DND-41 (cell line): ENCODE measurements at regions not wholly inside any gene's neighbourhood (a gene's known extent, or its start where the extent isn't known, plus 50 kb on each side); places are given as distances from the start of the nearest gene placed in this dataset.
"Not testable (repeated sequence)": the region's sequence is repeated elsewhere in the genome, so short reads cannot be mapped to it uniquely, and the experiment has no call there.

Source experiments
- ATAC-seq: fragments of 200-7000 bp; cut with Tn5 transposase; 3 replicates; pipeline ENCODE4 v1.9.1; 2021; ENCODE audit warnings: low read depth; ENCODE audit not compliant: insufficient read depth
- DNase-seq: peaks from one replicate; pipeline ENCODE4 v3.0.0-alpha.2; 2020
- H2AFZ ChIP-seq: 2 replicates; pipeline ENCODE4 v1.6.0; 2012; ENCODE audit warnings: low read depth, low read length
- H3K27ac ChIP-seq: 2 replicates; pipeline ENCODE4 v1.5.1; 2012; ENCODE audit warnings: low read length, inconsistent platforms
- H3K27me3 ChIP-seq: fragments of 200-600 bp; sonication (generic); 2 replicates; pipeline ENCODE4 v1.6.0; 2012; ENCODE audit warnings: low read length, mild to moderate bottlenecking, inconsistent platforms; ENCODE audit not compliant: insufficient read depth, poor library complexity
- H3K36me3 ChIP-seq: 2 replicates; pipeline ENCODE4 v1.5.1; 2012; ENCODE audit warnings: low read length, inconsistent platforms; ENCODE audit not compliant: insufficient read depth
- H3K4me1 ChIP-seq: 2 replicates; pipeline ENCODE4 v1.5.1; 2012; ENCODE audit warnings: mild to moderate bottlenecking, low read length; ENCODE audit not compliant: insufficient read depth
- H3K4me2 ChIP-seq: 2 replicates; pipeline ENCODE4 v1.6.0; 2012; ENCODE audit warnings: mild to moderate bottlenecking, moderate library complexity, low read length, inconsistent platforms; ENCODE audit not compliant: insufficient read depth
- H3K4me3 ChIP-seq, 2 experiments: fragments of 200-600 bp in 1 of 2; shearing (Covaris generic) in 1 of 2; 2 replicates each; pipeline ENCODE4 v1.5.1; 2012 to 2016; ENCODE audit warnings: inconsistent platforms in 2 of 2, low read length in 2 of 2, mild to moderate bottlenecking in 2 of 2, low read depth in 1 of 2, moderate library complexity in 1 of 2
- H3K79me2 ChIP-seq: 2 replicates; pipeline ENCODE4 v1.6.0; 2012; ENCODE audit warnings: low read length, inconsistent platforms; ENCODE audit not compliant: insufficient read depth
- H3K9ac ChIP-seq: 2 replicates; pipeline ENCODE4 v1.6.0; 2012; ENCODE audit warnings: low read depth, mild to moderate bottlenecking, inconsistent platforms, low read length, moderate library complexity
- H3K9me3 ChIP-seq: 2 replicates; pipeline ENCODE4 v1.5.1; 2012; ENCODE audit warnings: low read length, moderate library complexity, mild to moderate bottlenecking, inconsistent platforms; ENCODE audit not compliant: insufficient read depth, severe bottlenecking
- H4K20me1 ChIP-seq: 2 replicates; pipeline ENCODE4 v1.6.0; 2012; ENCODE audit warnings: low read length; ENCODE audit not compliant: insufficient read depth
- CTCF ChIP-seq: IDR thresholded peaks from 2 replicates; pipeline ENCODE4 v1.5.1; 2012; ENCODE audit warnings: borderline replicate concordance, low read length, moderate library complexity, mild to moderate bottlenecking; ENCODE audit not compliant: poor library complexity, severe bottlenecking; ENCODE audit errors: extremely low read depth
- EZH2 ChIP-seq: IDR thresholded peaks from 3 replicates; pipeline ENCODE4 v1.6.1; 2012; ENCODE audit warnings: borderline replicate concordance, low read depth, mild to moderate bottlenecking, moderate library complexity, low read length, inconsistent platforms; ENCODE audit not compliant: severe bottlenecking

- ATAC-seq (no peak), DNase-seq (no peak)
- Histone ChIP-seq H3K79me2 (no peaks in the 10 kb centered on the region), H3K27me3 (no peaks in the 10 kb centered on the region), H3K9me3 (no peaks in the 10 kb centered on the region), H4K20me1 (no peaks in the 10 kb centered on the region), H3K9ac (no peak overlapping the region), H3K4me1 (no peaks in the 10 kb centered on the region), H3K4me2 (no peak overlapping the region), H3K4me3 (no peak overlapping the region), H3K27ac (no peak overlapping the region), H2AFZ (no peak overlapping the region), H3K36me3 (no peaks in the 10 kb centered on the region)
- no peak for TF ChIP-seq EZH2
- TF ChIP-seq CTCF: no peak
Measured at GRCh38 chr5:60060389-60060788, 166.9 kb upstream of the PDE4D start.

GRCh38 chr5:60056191-60056590 is 162.7 kb upstream of the PDE4D start:
- no peak overlapping the region for H2AFZ ChIP-seq
- H3K27ac ChIP-seq: no peak overlapping the region
- H3K4me3 ChIP-seq: no peak overlapping the region
- H3K4me1 ChIP-seq: no peaks in the 10 kb centered on the region
- ATAC-seq (no peak), DNase-seq (no peak)
- no peak overlapping the region for H3K4me2 ChIP-seq
- no peaks in the 10 kb centered on the region for H3K79me2 ChIP-seq
- H3K27me3 ChIP-seq: no peaks in the 10 kb centered on the region
- no peaks in the 10 kb centered on the region for H3K9me3 ChIP-seq
- no peak for TF ChIP-seq EZH2
- TF ChIP-seq CTCF: no peak
- H3K9ac ChIP-seq: no peak overlapping the region
- H3K36me3 ChIP-seq: no peaks in the 10 kb centered on the region
- H4K20me1 ChIP-seq: no peaks in the 10 kb centered on the region

GRCh38 chr5:60055168-60055567 is 161.6 kb upstream of the PDE4D start:
- no peak for DNase-seq
- no peak for TF ChIP-seq CTCF
- no peak for TF ChIP-seq EZH2

GRCh38 chr5:60041996-60042664 is 148.6 kb upstream of the PDE4D start:
- not testable (repeated sequence) for H3K9me3 ChIP-seq, H3K79me2 ChIP-seq, H3K4me1 ChIP-seq, ATAC-seq, DNase-seq, H3K9ac ChIP-seq, H3K4me3 ChIP-seq, H3K27me3 ChIP-seq, H2AFZ ChIP-seq, H3K4me2 ChIP-seq, H3K27ac ChIP-seq, H3K36me3 ChIP-seq, H4K20me1 ChIP-seq

More at GRCh38 chr5:60055168-60055567, 161.6 kb upstream of the PDE4D start:
- no peak overlapping the region for H3K9ac ChIP-seq
- H3K4me2 ChIP-seq: no peak overlapping the region
- no peak for ATAC-seq
- no peaks in the 10 kb centered on the region for H3K27me3 ChIP-seq
- H3K79me2 ChIP-seq: no peaks in the 10 kb centered on the region
- no peak overlapping the region for H3K27ac ChIP-seq
- no peaks in the 10 kb centered on the region for H3K36me3 ChIP-seq
- no peak overlapping the region for H2AFZ ChIP-seq
- H3K4me1 ChIP-seq: no peaks in the 10 kb centered on the region
- no peak overlapping the region for H3K4me3 ChIP-seq
- H4K20me1 ChIP-seq: no peaks in the 10 kb centered on the region
- H3K9me3 ChIP-seq: no peaks in the 10 kb centered on the region

- not testable (repeated sequence) for H3K27ac ChIP-seq, H3K4me1 ChIP-seq, H3K9ac ChIP-seq, H3K4me2 ChIP-seq, ATAC-seq, H4K20me1 ChIP-seq, H3K79me2 ChIP-seq, H3K9me3 ChIP-seq, H3K4me3 ChIP-seq, DNase-seq, H3K36me3 ChIP-seq, H3K27me3 ChIP-seq, H2AFZ ChIP-seq
Measured at GRCh38 chr5:60041508-60041907, 148.0 kb upstream of the PDE4D start.
